Neural cell (in vitro differentiated cells): ENCODE measurements at regions not wholly inside any gene's neighbourhood (a gene's known extent, or its start where the extent isn't known, plus 50 kb on each side); places are given as distances from the start of the nearest gene placed in this dataset.

Experiments
- H2AFZ ChIP-seq: fragments of 200-600, 300-800 bp; sonication (generic), shearing (Covaris generic); 2 replicates; pipeline ENCODE4 v1.6.0; 2014; ENCODE audit warnings: low read depth, mild to moderate bottlenecking, antibody characterized with exemption, low read length, moderate library complexity
- H3F3A ChIP-seq: fragments of 200-600 bp; shearing (Covaris generic); 2 replicates; pipeline ENCODE4 v1.6.1; 2016; ENCODE audit warnings: mild to moderate bottlenecking, moderate library complexity, mixed read lengths, antibody characterized with exemption, low read length; ENCODE audit not compliant: insufficient read depth, poor library complexity, severe bottlenecking
- H3K27ac ChIP-seq: fragments of 200-600, 300-800 bp; sonication (generic), shearing (Covaris generic); 2 replicates; pipeline ENCODE4 v1.5.1; 2014; ENCODE audit warnings: mild to moderate bottlenecking, low read length, moderate library complexity
- H3K27me3 ChIP-seq: fragments of 300-800, 200-600 bp; sonication (generic), shearing (Covaris generic); 2 replicates; pipeline ENCODE4 v1.6.0; 2014; ENCODE audit warnings: mild to moderate bottlenecking, low read depth, low read length, moderate library complexity; ENCODE audit not compliant: insufficient read depth
- H3K36me3 ChIP-seq: fragments of 300-800, 200-600 bp; sonication (generic), shearing (Covaris generic); 2 replicates; pipeline ENCODE4 v1.5.1; 2014; ENCODE audit warnings: mild to moderate bottlenecking, antibody characterized with exemption, low read length, moderate library complexity; ENCODE audit not compliant: insufficient read depth
- H3K4me2 ChIP-seq: fragments of 300-800, 200-600 bp; sonication (generic), shearing (Covaris generic); 2 replicates; pipeline ENCODE4 v1.6.0; 2014; ENCODE audit warnings: mild to moderate bottlenecking, low read length
- H3K4me3 ChIP-seq: fragments of 300-800, 200-600 bp; sonication (generic), shearing (Covaris generic); 2 replicates; pipeline ENCODE4 v1.5.1; 2014; ENCODE audit warnings: mild to moderate bottlenecking, low read length, moderate library complexity
- H3K79me2 ChIP-seq: fragments of 200-600 bp; shearing (Covaris generic); replicated peaks from 2 replicates; pipeline ENCODE4 v1.6.0; 2014; ENCODE audit warnings: mild to moderate bottlenecking, low read length, moderate library complexity; ENCODE audit not compliant: insufficient read depth
- H3K9ac ChIP-seq: fragments of 300-800, 200-600 bp; sonication (generic), shearing (Covaris generic); 2 replicates; pipeline ENCODE4 v1.6.1; 2016; ENCODE audit warnings: mild to moderate bottlenecking, low read length, mixed read lengths
- H3K9me2 ChIP-seq: fragments of 200-600 bp; shearing (Covaris generic); 2 replicates; pipeline ENCODE4 v1.6.1; 2016; ENCODE audit warnings: mild to moderate bottlenecking, low read length, mixed read lengths; ENCODE audit not compliant: insufficient read depth
- H3K9me3 ChIP-seq: fragments of 200-600, 300-800 bp; sonication (generic), shearing (Covaris generic); 2 replicates; pipeline ENCODE4 v1.6.1; 2016; ENCODE audit warnings: mild to moderate bottlenecking, mixed run types, low read length, moderate library complexity, mixed read lengths
- H4K20me1 ChIP-seq: fragments of 200-600 bp; shearing (Covaris generic); 2 replicates; pipeline ENCODE4 v1.6.1; 2016; ENCODE audit warnings: mild to moderate bottlenecking, mixed run types; ENCODE audit not compliant: insufficient read depth
- EP300 ChIP-seq: fragments of 450-650 bp; conservative IDR thresholded peaks from 2 replicates; pipeline ENCODE4 v1.6.1; 2014; ENCODE audit warnings: antibody characterized with exemption, mild to moderate bottlenecking, moderate library complexity; ENCODE audit not compliant: poor library complexity, severe bottlenecking
- EZH2 ChIP-seq: fragments of 200-600, 300-800 bp; shearing (Covaris generic), sonication (generic); IDR thresholded peaks from 2 replicates; pipeline ENCODE4 v1.6.1; 2014; ENCODE audit warnings: antibody characterized with exemption, low read length, borderline replicate concordance, mild to moderate bottlenecking; ENCODE audit not compliant: insufficient read depth, poor library complexity, severe bottlenecking
- MXI1 ChIP-seq: fragments of 450-650 bp; conservative IDR thresholded peaks from 2 replicates; pipeline ENCODE4 v1.6.1; 2014; ENCODE audit warnings: antibody characterized with exemption, mild to moderate bottlenecking; ENCODE audit not compliant: poor library complexity, severe bottlenecking
- POLR2AphosphoS5 ChIP-seq: IDR thresholded peaks from 2 replicates; pipeline ENCODE4 v1.6.1; 2012
- RAD21 ChIP-seq: fragments of 450-650 bp; conservative IDR thresholded peaks from 2 replicates; pipeline ENCODE4 v1.6.1; 2014; ENCODE audit warnings: antibody characterized with exemption, mild to moderate bottlenecking, moderate library complexity
- REST ChIP-seq: IDR thresholded peaks from 2 replicates; pipeline ENCODE4 v1.6.1; 2012; ENCODE audit warnings: borderline replicate concordance
- SMC3 ChIP-seq: fragments of 450-650 bp; conservative IDR thresholded peaks from 2 replicates; pipeline ENCODE4 v1.6.1; 2014; ENCODE audit warnings: antibody characterized with exemption, mild to moderate bottlenecking, moderate library complexity; ENCODE audit not compliant: poor library complexity
- TAF1 ChIP-seq: IDR thresholded peaks from 2 replicates; pipeline ENCODE4 v1.6.1; 2012; ENCODE audit warnings: low read depth
- TF ChIP-seq, protein P1 (sequence below): fragments of 450-650 bp; IDR thresholded peaks from 2 replicates; pipeline ENCODE4 v1.5.1; 2014; ENCODE audit warnings: antibody characterized with exemption, mild to moderate bottlenecking, moderate library complexity; ENCODE audit not compliant: poor library complexity, severe bottlenecking

DNA sequence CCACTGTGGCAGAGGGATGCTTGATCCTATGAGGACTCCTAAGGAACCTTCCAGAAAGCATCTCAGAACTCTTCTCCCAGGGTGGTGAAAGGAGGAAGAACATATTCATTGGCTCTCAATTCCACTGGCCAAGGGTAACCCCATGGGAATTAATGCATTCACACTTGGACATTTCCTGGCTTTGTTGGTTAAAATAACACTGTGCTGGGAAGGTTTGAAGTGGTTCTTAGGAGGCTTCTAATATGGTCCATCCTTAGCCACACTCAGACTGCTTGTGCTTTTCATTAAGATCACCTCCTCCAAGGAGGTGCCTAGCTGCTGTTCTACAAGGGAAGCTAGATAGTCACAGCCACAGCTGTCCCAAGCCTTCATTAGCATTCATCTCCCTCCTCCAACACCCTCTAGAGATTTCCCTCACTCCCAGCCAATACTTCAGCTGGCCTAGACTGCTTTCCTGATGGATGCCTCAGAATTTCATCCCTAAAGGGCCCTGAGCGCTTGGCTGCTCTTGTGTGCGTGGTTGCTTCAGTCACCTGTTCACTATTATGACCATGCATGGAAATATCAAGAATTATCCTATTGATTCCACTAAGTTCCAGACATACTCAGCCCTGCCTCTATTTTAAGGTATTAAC is 544.4 kb downstream of the PLPP3 start:
- Histone ChIP-seq H3K27ac (no peak overlapping the region), H3K4me2 (no peak overlapping the region), H3F3A (no peaks in the 10 kb centered on the region), H3K27me3 (no peaks in the 10 kb centered on the region), H3K9me2 (no peaks in the 10 kb centered on the region), H3K36me3 (no peaks in the 10 kb centered on the region), H3K9ac (no peak overlapping the region), H3K4me3 (no peak overlapping the region), H4K20me1 (no peaks in the 10 kb centered on the region), H2AFZ (no peak overlapping the region), H3K79me2 (no peaks in the 10 kb centered on the region), H3K9me3 (no peaks in the 10 kb centered on the region)
- TF ChIP-seq EP300 (no peak), MXI1 (no peak), EZH2 (no peak), TAF1 (no peak), POLR2AphosphoS5 (no peak), SMC3 (no peak), REST (no peak), RAD21 (no peak)
- TF ChIP-seq, protein P1, sequence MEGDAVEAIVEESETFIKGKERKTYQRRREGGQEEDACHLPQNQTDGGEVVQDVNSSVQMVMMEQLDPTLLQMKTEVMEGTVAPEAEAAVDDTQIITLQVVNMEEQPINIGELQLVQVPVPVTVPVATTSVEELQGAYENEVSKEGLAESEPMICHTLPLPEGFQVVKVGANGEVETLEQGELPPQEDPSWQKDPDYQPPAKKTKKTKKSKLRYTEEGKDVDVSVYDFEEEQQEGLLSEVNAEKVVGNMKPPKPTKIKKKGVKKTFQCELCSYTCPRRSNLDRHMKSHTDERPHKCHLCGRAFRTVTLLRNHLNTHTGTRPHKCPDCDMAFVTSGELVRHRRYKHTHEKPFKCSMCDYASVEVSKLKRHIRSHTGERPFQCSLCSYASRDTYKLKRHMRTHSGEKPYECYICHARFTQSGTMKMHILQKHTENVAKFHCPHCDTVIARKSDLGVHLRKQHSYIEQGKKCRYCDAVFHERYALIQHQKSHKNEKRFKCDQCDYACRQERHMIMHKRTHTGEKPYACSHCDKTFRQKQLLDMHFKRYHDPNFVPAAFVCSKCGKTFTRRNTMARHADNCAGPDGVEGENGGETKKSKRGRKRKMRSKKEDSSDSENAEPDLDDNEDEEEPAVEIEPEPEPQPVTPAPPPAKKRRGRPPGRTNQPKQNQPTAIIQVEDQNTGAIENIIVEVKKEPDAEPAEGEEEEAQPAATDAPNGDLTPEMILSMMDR, result no peak

GRCh38 chr1:56034222-56034621 is 545.1 kb downstream of the PLPP3 start:
- Histone ChIP-seq H3K9me3 (no peaks in the 10 kb centered on the region), H3K27ac (no peak overlapping the region), H2AFZ (no peak overlapping the region), H3F3A (no peaks in the 10 kb centered on the region), H3K27me3 (no peaks in the 10 kb centered on the region), H3K4me2 (no peak overlapping the region), H4K20me1 (no peaks in the 10 kb centered on the region), H3K9ac (no peak overlapping the region), H3K9me2 (no peaks in the 10 kb centered on the region), H3K4me3 (no peak overlapping the region), H3K79me2 (no peaks in the 10 kb centered on the region), H3K36me3 (no peaks in the 10 kb centered on the region)
- TF ChIP-seq POLR2AphosphoS5 (no peak), EZH2 (no peak)
